H9 (cell line): ENCODE measurements at regions not wholly inside any gene's neighbourhood (a gene's known extent, or its start where the extent isn't known, plus 50 kb on each side); places are given as distances from the start of the nearest gene placed in this dataset.

Experiments used
- DNase-seq: peaks from one replicate; pipeline ENCODE4 v3.0.0-alpha.2; 2017
- H2AFZ ChIP-seq: one replicate; pipeline ENCODE4 v1.6.1; 2013; ENCODE audit warnings: mild to moderate bottlenecking, low read length, control low read depth, moderate library complexity
- H2AK5ac ChIP-seq: 2 replicates; pipeline ENCODE4 v1.6.1; 2013; ENCODE audit warnings: low read length, control low read depth, mixed read lengths; ENCODE audit not compliant: insufficient read length
- H2BK120ac ChIP-seq: one replicate; pipeline ENCODE4 v1.6.1; 2013; ENCODE audit warnings: low read depth, mild to moderate bottlenecking, low read length, control low read depth, inconsistent platforms; ENCODE audit not compliant: poor library complexity, severe bottlenecking
- H2BK12ac ChIP-seq: 2 replicates; pipeline ENCODE4 v1.6.1; 2013; ENCODE audit warnings: low read length, control low read depth, mixed read lengths, low read depth; ENCODE audit not compliant: insufficient read length
- H2BK15ac ChIP-seq: 2 replicates; pipeline ENCODE4 v1.6.1; 2013; ENCODE audit warnings: low read depth, low read length, control low read depth
- H2BK20ac ChIP-seq: one replicate; pipeline ENCODE4 v1.6.1; 2013; ENCODE audit warnings: low read depth, mild to moderate bottlenecking, low read length, control low read depth, inconsistent platforms; ENCODE audit not compliant: poor library complexity, severe bottlenecking
- H2BK5ac ChIP-seq: 2 replicates; pipeline ENCODE4 v1.6.1; 2013; ENCODE audit warnings: low read length, control low read depth, mixed read lengths; ENCODE audit not compliant: insufficient read length
- H3K14ac ChIP-seq: 2 replicates; pipeline ENCODE4 v1.6.1; 2013; ENCODE audit warnings: low read length, control low read depth; ENCODE audit not compliant: insufficient read depth
- H3K18ac ChIP-seq: 2 replicates; pipeline ENCODE4 v1.6.1; 2013; ENCODE audit warnings: low read depth, mild to moderate bottlenecking, mixed read lengths, low read length, control low read depth; ENCODE audit not compliant: insufficient read length
- H3K23ac ChIP-seq: 2 replicates; pipeline ENCODE4 v1.6.1; 2013; ENCODE audit warnings: low read length, control low read depth, mixed read lengths, low read depth; ENCODE audit not compliant: insufficient read length
- H3K23me2 ChIP-seq: 2 replicates; pipeline ENCODE4 v1.6.1; 2013; ENCODE audit warnings: low read depth, mild to moderate bottlenecking, mixed read lengths, low read length, control low read depth; ENCODE audit not compliant: insufficient read length, poor library complexity, severe bottlenecking
- H3K27ac ChIP-seq: 2 replicates; pipeline ENCODE4 v1.5.1; 2013; ENCODE audit warnings: low read length, control low read depth, mixed read lengths, low read depth; ENCODE audit not compliant: insufficient read length
- H3K27me3 ChIP-seq: 2 replicates; pipeline ENCODE4 v1.6.1; 2013; ENCODE audit warnings: low read length, control low read depth, inconsistent platforms; ENCODE audit not compliant: insufficient read depth
- H3K4ac ChIP-seq: 2 replicates; pipeline ENCODE4 v1.6.1; 2013; ENCODE audit warnings: low read depth, mild to moderate bottlenecking, control low read depth, inconsistent platforms, low read length, moderate library complexity
- H3K4me1 ChIP-seq: 2 replicates; pipeline ENCODE4 v1.6.1; 2013; ENCODE audit warnings: low read length, control low read depth, inconsistent platforms; ENCODE audit not compliant: insufficient read depth
- H3K4me2 ChIP-seq: 2 replicates; pipeline ENCODE4 v1.6.1; 2013; ENCODE audit warnings: low read length, control low read depth, mixed read lengths; ENCODE audit not compliant: insufficient read length, insufficient read depth
- H3K56ac ChIP-seq: 2 replicates; pipeline ENCODE4 v1.6.1; 2013; ENCODE audit warnings: low read depth, mild to moderate bottlenecking, mixed read lengths, low read length, control low read depth; ENCODE audit not compliant: insufficient read length
- H3K79me1 ChIP-seq: 2 replicates; pipeline ENCODE4 v1.6.1; 2013; ENCODE audit warnings: low read depth, mild to moderate bottlenecking, moderate library complexity, low read length, control low read depth, inconsistent platforms; ENCODE audit not compliant: insufficient read depth, poor library complexity, severe bottlenecking
- H3K79me2 ChIP-seq: 2 replicates; pipeline ENCODE4 v1.6.1; 2013; ENCODE audit warnings: low read length, control low read depth, inconsistent platforms; ENCODE audit not compliant: insufficient read depth
- H3K9ac ChIP-seq: 2 replicates; pipeline ENCODE4 v1.6.1; 2013; ENCODE audit warnings: low read length, control low read depth, mixed read lengths; ENCODE audit not compliant: insufficient read length; ENCODE audit errors: extremely low read depth
- H3K9me3 ChIP-seq: one replicate; pipeline ENCODE4 v1.6.1; 2013; ENCODE audit warnings: low read depth, low read length, inconsistent platforms; ENCODE audit not compliant: control insufficient read depth
- H3T11ph ChIP-seq: one replicate; pipeline ENCODE4 v1.6.1; 2013; ENCODE audit warnings: mild to moderate bottlenecking, low read length, control low read depth, inconsistent platforms
- H4K20me1 ChIP-seq: one replicate; pipeline ENCODE4 v1.6.1; 2013; ENCODE audit not compliant: control insufficient read depth, insufficient read length, insufficient read depth
- H4K5ac ChIP-seq: 2 replicates; pipeline ENCODE4 v1.6.1; 2013; ENCODE audit warnings: low read depth, mild to moderate bottlenecking, mixed read lengths, low read length, control low read depth; ENCODE audit not compliant: insufficient read length
- H4K8ac ChIP-seq: replicated peaks from 2 replicates; pipeline ENCODE4 v1.6.1; 2013; ENCODE audit warnings: low read length, control low read depth, mixed read lengths, low read depth; ENCODE audit not compliant: insufficient read length
- H4K91ac ChIP-seq: 2 replicates; pipeline ENCODE4 v1.6.1; 2013; ENCODE audit warnings: low read depth, mild to moderate bottlenecking, moderate library complexity, mixed read lengths, low read length, control low read depth; ENCODE audit not compliant: insufficient read length
- H3K27ac Mint-ChIP-seq, 3 experiments: 2 replicates in 2 of 3; 3 replicates in 1 of 3; pipeline ENCODE4 v1.8.0; 2020 to 2021; ENCODE audit warnings: mixed read lengths in 3 of 3, mild to moderate bottlenecking in 1 of 3, moderate library complexity in 1 of 3
- H3K27me3 Mint-ChIP-seq: 2 replicates; pipeline ENCODE4 v1.8.0; 2021; ENCODE audit warnings: low read depth, mild to moderate bottlenecking, moderate library complexity, mixed read lengths
- H3K36me3 Mint-ChIP-seq, 3 experiments: 2 replicates in 2 of 3; 3 replicates in 1 of 3; pipeline ENCODE4 v1.8.0; 2020 to 2021; ENCODE audit warnings: low read depth in 3 of 3, mixed read lengths in 3 of 3; ENCODE audit not compliant: insufficient read depth in 1 of 3
- H3K4me1 Mint-ChIP-seq, 2 experiments: 2 replicates each; pipeline ENCODE4 v1.8.0; 2020; ENCODE audit warnings: mixed read lengths in 2 of 2
- H3K4me3 Mint-ChIP-seq, 2 experiments: 2 replicates in 1 of 2; 3 replicates in 1 of 2; pipeline ENCODE4 v1.8.0; 2020 to 2021; ENCODE audit warnings: mild to moderate bottlenecking in 2 of 2, mixed read lengths in 2 of 2, moderate library complexity in 1 of 2
- H3K9me3 Mint-ChIP-seq, 2 experiments: 2 replicates in 1 of 2; 3 replicates in 1 of 2; pipeline ENCODE4 v1.8.0; 2020; ENCODE audit warnings: mild to moderate bottlenecking in 2 of 2, mixed read lengths in 2 of 2, moderate library complexity in 1 of 2
- CTCF ChIP-seq: fragments of 200-600 bp; sonication (generic); conservative IDR thresholded peaks from 3 replicates; pipeline ENCODE4 v1.8.0; 2021; ENCODE audit warnings: antibody characterized with exemption, mild to moderate bottlenecking
- WGBS: extraction: QIAGEN DNeasy Blood & Tissue Kit; methylation state at CpG from one replicate; pipeline ENCODE4 v1.1.7; 2013; ENCODE audit warnings: missing lambda C conversion rate, low lambda C conversion rate, mixed read lengths; ENCODE audit not compliant: insufficient read length; ENCODE audit errors: extremely low coverage; 5-methylcytosine and 5-hydroxymethylcytosine counted together

GRCh38 chr17:73941919-73942530 lies 261.5 kb upstream of the RPL38 start:
- Histone ChIP-seq H3K4me1 (no peaks in the 10 kb centered on the region), H3K18ac (no peak overlapping the region), H2BK20ac (no peak overlapping the region), H3K79me1 (no peaks in the 10 kb centered on the region), H4K5ac (no peak overlapping the region), H4K20me1 (no peaks in the 10 kb centered on the region), H3K79me2 (no peaks in the 10 kb centered on the region), H3K14ac (no peak overlapping the region), H3K9ac (no peak overlapping the region), H3K4ac (no peak overlapping the region), H2BK12ac (no peak overlapping the region), H3T11ph (no peak overlapping the region), H4K8ac (no peak overlapping the region), H4K91ac (no peak overlapping the region), H2BK5ac (no peak overlapping the region), H3K9me3 (no peaks in the 10 kb centered on the region), H3K56ac (no peak overlapping the region), H2AK5ac (no peak overlapping the region), H3K23ac (no peak overlapping the region), H2BK15ac (no peak overlapping the region), H2BK120ac (no peak overlapping the region), H2AFZ (no peak overlapping the region), H3K27me3 (no peaks in the 10 kb centered on the region), H3K4me2 (no peak overlapping the region), H3K23me2 (no peaks in the 10 kb centered on the region), H3K27ac (no peak overlapping the region)
- peaks cover 40% of the 10 kb centered on the region for H3K27me3 Mint-ChIP-seq
- no peak overlapping the region; a peak in 1 of 5 replicates for H3K4me3 Mint-ChIP-seq
- no peak for DNase-seq
- H3K27ac Mint-ChIP-seq, result no peak overlapping the region
- no peaks in the 10 kb centered on the region; a peak in 1 of 4 replicates for H3K4me1 Mint-ChIP-seq
- WGBS, result no CpG with 5 or more reads among the region's 3 CpGs
- H3K36me3 Mint-ChIP-seq, result no peaks in the 10 kb centered on the region
- H3K9me3 Mint-ChIP-seq, result no peaks in the 10 kb centered on the region; a peak in 1 of 5 replicates
- no peak for TF ChIP-seq CTCF
